HepG2 (cell line): ENCODE measurements at regions not wholly inside any gene's neighbourhood (a gene's known extent, or its start where the extent isn't known, plus 50 kb on each side); places are given as distances from the start of the nearest gene placed in this dataset.

Source experiments
- ATAC-seq: fragments of 200-7000 bp; cut with Tn5 transposase; 3 replicates; pipeline ENCODE4 v1.9.1; 2020; ENCODE audit warnings: mild to moderate bottlenecking, moderate library complexity
- BruUV-seq: library from RNA; stranded (reverse); fragments of 400-500 nt; replicated peaks from 2 replicates; lab custom pipeline; 2021; lab: Mats Ljungman, UMichigan
- CTCF ChIA-PET: fragments of 300-600 bp; formaldehyde crosslinking; extraction: SDS; loops from one replicate; lab custom pipeline; 2021; ENCODE audit warnings: low total read pairs, inconsistent platforms, low intra/inter-chr PET ratio; lab: Yijun Ruan, JAX
- POLR2A ChIA-PET: fragments of 350-600 bp; sonication (Branson Sonifier 250); formaldehyde crosslinking; loops from one replicate; lab custom pipeline; 2020; ENCODE audit warnings: antibody characterized with exemption, inconsistent platforms; lab: Yijun Ruan, JAX
- DNase-seq: peaks from one replicate; pipeline ENCODE4 v3.0.0-alpha.2; 2015; ENCODE audit warnings: low spot score
- FAIRE-seq: peaks from 3 replicates; lab custom pipeline; 2011; peaks lifted over from hg19 to GRCh38; lab: Jason Lieb, UNC
- H2AFZ ChIP-seq: one replicate; pipeline ENCODE4 v1.6.1; 2011; ENCODE audit warnings: low read length, inconsistent platforms
- H3K27ac ChIP-seq: fragments of 300-600 bp; 3 replicates; pipeline ENCODE4 v1.8.0; 2011; ENCODE audit warnings: mixed run types, mild to moderate bottlenecking, mixed read lengths, low read length, inconsistent platforms; ENCODE audit not compliant: insufficient read depth; ENCODE audit errors: extremely low read length
- H3K27me3 ChIP-seq, 2 experiments: fragments of 200-600 bp in 1 of 2; 2 replicates in 1 of 2; 3 replicates in 1 of 2; pipeline versions ENCODE4 v1.6.0 to v1.8.0; 2011; ENCODE audit warnings: low read length in 2 of 2, mild to moderate bottlenecking in 2 of 2, moderate library complexity in 2 of 2, inconsistent platforms in 1 of 2; ENCODE audit not compliant: insufficient read depth in 2 of 2, control insufficient read depth in 1 of 2
- H3K36me3 ChIP-seq, 2 experiments: fragments of 200-600 bp in 1 of 2; replicated peaks in 1 of 2; 2 replicates in 1 of 2; 3 replicates in 1 of 2; pipeline versions ENCODE4 v1.5.1 to v1.8.0; 2011; ENCODE audit warnings: low read length in 2 of 2, inconsistent platforms in 1 of 2; ENCODE audit not compliant: insufficient read depth in 2 of 2, control insufficient read depth in 1 of 2
- H3K4me1 ChIP-seq: 2 replicates; pipeline ENCODE4 v1.5.1; 2012; ENCODE audit warnings: low read length, inconsistent platforms; ENCODE audit not compliant: insufficient read depth
- H3K4me2 ChIP-seq: 2 replicates; pipeline ENCODE4 v1.6.0; 2011; ENCODE audit warnings: low read depth, low read length, inconsistent platforms
- H3K4me3 ChIP-seq, 3 experiments: fragments of 200-600 bp in 1 of 3; sonication (generic), shearing (Covaris generic) in 1 of 3; replicated peaks in 1 of 3; 2 replicates each; pipeline ENCODE4 v1.5.1; 2011 to 2016; ENCODE audit warnings: low read length in 3 of 3, inconsistent platforms in 2 of 3, low read depth in 2 of 3, mild to moderate bottlenecking in 2 of 3, control low read depth in 1 of 3, mixed read lengths in 1 of 3; ENCODE audit not compliant: insufficient read depth in 1 of 3
- H3K79me2 ChIP-seq: one replicate; pipeline ENCODE4 v1.6.1; 2011; ENCODE audit warnings: low read length, inconsistent platforms; ENCODE audit not compliant: insufficient read depth
- H3K9ac ChIP-seq: 2 replicates; pipeline ENCODE4 v1.6.0; 2011; ENCODE audit warnings: mild to moderate bottlenecking, low read depth, low read length, inconsistent platforms; ENCODE audit not compliant: insufficient read depth
- H3K9me3 ChIP-seq: 2 replicates; pipeline ENCODE4 v1.5.1; 2012; ENCODE audit warnings: mild to moderate bottlenecking, low read length
- H4K20me1 ChIP-seq: 2 replicates; pipeline ENCODE4 v1.6.0; 2011; ENCODE audit warnings: inconsistent platforms, mild to moderate bottlenecking, low read length, moderate library complexity; ENCODE audit not compliant: insufficient read depth
- BCL6 ChIP-seq: IDR thresholded peaks from 2 replicates; pipeline ENCODE4 v1.6.1; 2016; ENCODE audit warnings: missing genetic modification reagents, missing compliant biosample characterization
- CEBPB ChIP-seq: IDR thresholded peaks from 2 replicates; pipeline ENCODE4 v1.6.1; 2011; ENCODE audit warnings: low read depth, low read length, improper control_type of control experiment, borderline replicate concordance
- CEBPG ChIP-seq: IDR thresholded peaks from 2 replicates; pipeline ENCODE4 v1.6.1; 2016
- DPF2 ChIP-seq: sonication (generic); formaldehyde crosslinking; IDR thresholded peaks from 2 replicates; pipeline ENCODE4 v1.4.0; 2020; ENCODE audit warnings: mild to moderate bottlenecking, low read depth, missing genetic modification reagents, borderline replicate concordance
- GATAD2A ChIP-seq: IDR thresholded peaks from 2 replicates; pipeline ENCODE4 v1.6.1; 2016
- HNRNPH1 ChIP-seq: fragments of 200-400 bp; formaldehyde crosslinking; optimal IDR thresholded peaks from 2 replicates; pipeline ENCODE3; 2017; ENCODE audit warnings: mild to moderate bottlenecking, low read depth, low read length
- MIER2 ChIP-seq: IDR thresholded peaks from 2 replicates; pipeline ENCODE4 v1.6.1; 2016; ENCODE audit warnings: missing biosample characterization, missing genetic modification reagents
- RARA ChIP-seq: IDR thresholded peaks from 2 replicates; pipeline ENCODE4 v1.6.1; 2016; ENCODE audit warnings: missing genetic modification reagents, missing compliant biosample characterization
- RBFOX2 ChIP-seq: fragments of 200-400 bp; formaldehyde crosslinking; IDR thresholded peaks from 2 replicates; pipeline ENCODE4 v1.6.1; 2017; ENCODE audit warnings: low read depth, mild to moderate bottlenecking, low read length
- RXRA ChIP-seq: sonication (generic); formaldehyde crosslinking; IDR thresholded peaks from 2 replicates; pipeline ENCODE4 v1.5.1; 2020; ENCODE audit warnings: missing genetic modification reagents
- SIX4 ChIP-seq: sonication (generic); formaldehyde crosslinking; IDR thresholded peaks from 2 replicates; pipeline ENCODE4 v1.4.0; 2020; ENCODE audit warnings: missing genetic modification reagents
- SOX13 ChIP-seq, 3 experiments: fragments of 450-650 bp in 1 of 3; sonication (generic) in 1 of 3; formaldehyde crosslinking in 1 of 3; IDR thresholded peaks in 2 of 3; conservative IDR thresholded peaks in 1 of 3; 2 replicates each; pipeline versions ENCODE4 v1.5.0 to v1.6.1; 2016 to 2020; ENCODE audit warnings: antibody characterized with exemption in 1 of 3, mild to moderate bottlenecking in 1 of 3, missing compliant biosample characterization in 1 of 3, missing genetic modification reagents in 1 of 3, moderate library complexity in 1 of 3
- SOX6 ChIP-seq, 2 experiments: fragments of 450-650 bp in 1 of 2; sonication (generic) in 1 of 2; formaldehyde crosslinking in 1 of 2; IDR thresholded peaks; 2 replicates each; pipeline versions ENCODE4 v1.4.0 to v1.6.1; 2017 to 2020; ENCODE audit warnings: antibody characterized with exemption in 1 of 2, mild to moderate bottlenecking in 1 of 2, missing genetic modification reagents in 1 of 2
- ZNF337 ChIP-seq: sonication (generic); formaldehyde crosslinking; IDR thresholded peaks from 2 replicates; pipeline ENCODE4 v1.5.1; 2020; ENCODE audit warnings: missing genetic modification reagents, low read depth, mild to moderate bottlenecking, borderline replicate concordance
- WGBS: methylation state at CpG from one replicate; pipeline ENCODE4 v1.1.6; 2017; ENCODE audit warnings: low lambda C conversion rate; 5-methylcytosine and 5-hydroxymethylcytosine counted together
- in situ Hi-C: cut with HindIII; loops from 2 replicates; pipeline ENCODE4 v1.10.0; 2017; ENCODE audit warnings: low pct_unique_long_range_greater_than_20kb; ENCODE audit not compliant: extremely low pct_ligation_motif_present
- intact Hi-C: fragments of 100-400 bp; cut with micrococcal nuclease; formaldehyde crosslinking; loops from one replicate; pipeline ENCODE4 v1.10.0; 2022; ENCODE audit not compliant: unreplicated experiment
- TF ChIP-seq, protein P1 (sequence below): sonication (generic); formaldehyde crosslinking; IDR thresholded peaks from 2 replicates; pipeline ENCODE4 v1.4.0; 2020; ENCODE audit warnings: missing genetic modification reagents

DNA sequence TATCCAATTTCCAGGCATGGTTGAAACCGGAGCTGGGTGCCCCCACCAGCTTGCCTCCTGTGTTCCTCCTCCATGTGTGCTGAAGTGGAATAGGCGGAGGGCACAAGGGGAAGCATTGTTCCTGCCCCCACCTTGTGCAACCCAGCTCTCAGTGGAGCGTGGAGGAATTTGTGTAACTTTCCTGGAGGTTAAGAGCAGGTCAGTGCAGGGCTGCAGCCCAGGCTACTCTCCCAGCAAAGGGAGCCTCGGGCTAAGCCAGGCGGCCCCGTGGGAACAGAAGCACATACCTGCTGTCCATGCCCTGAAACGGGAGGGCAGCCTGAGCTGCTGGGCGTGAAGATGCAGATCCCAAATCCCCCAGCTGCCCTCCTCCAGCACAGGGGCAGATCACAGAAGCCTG lies 158.8 kb upstream of the LHX1 start:
- FAIRE-seq (no peak), DNase-seq (peak; percentile 71)
- H2AFZ ChIP-seq = no peak overlapping the region
- no peaks in the 10 kb centered on the region for H3K36me3 ChIP-seq
- POLR2A ChIA-PET = no interaction called here
- peak; percentile 63 for TF ChIP-seq RARA (CRISPR knock-in tag)
- TF ChIP-seq RXRA (CRISPR knock-in tag) = peak; percentile 75
- peak; percentile 60; the same call in 1 of the 2 replicates for TF ChIP-seq CEBPB
- TF ChIP-seq SIX4 (CRISPR knock-in tag) = peak; percentile 74; the same call in 1 of the 2 replicates
- peak; percentile 90 for TF ChIP-seq BCL6 (CRISPR knock-in tag)
- TF ChIP-seq RBFOX2 = no peak
- TF ChIP-seq ZNF337 (CRISPR knock-in tag) = no peak
- TF ChIP-seq MIER2 (CRISPR knock-in tag) = peak; percentile 33; the same call in 1 of the 2 replicates
- 0 out of 2 replicates have a peak, but pooled peaks have one; percentile 15 for TF ChIP-seq GATAD2A (CRISPR knock-in tag)
- TF ChIP-seq, protein P1, sequence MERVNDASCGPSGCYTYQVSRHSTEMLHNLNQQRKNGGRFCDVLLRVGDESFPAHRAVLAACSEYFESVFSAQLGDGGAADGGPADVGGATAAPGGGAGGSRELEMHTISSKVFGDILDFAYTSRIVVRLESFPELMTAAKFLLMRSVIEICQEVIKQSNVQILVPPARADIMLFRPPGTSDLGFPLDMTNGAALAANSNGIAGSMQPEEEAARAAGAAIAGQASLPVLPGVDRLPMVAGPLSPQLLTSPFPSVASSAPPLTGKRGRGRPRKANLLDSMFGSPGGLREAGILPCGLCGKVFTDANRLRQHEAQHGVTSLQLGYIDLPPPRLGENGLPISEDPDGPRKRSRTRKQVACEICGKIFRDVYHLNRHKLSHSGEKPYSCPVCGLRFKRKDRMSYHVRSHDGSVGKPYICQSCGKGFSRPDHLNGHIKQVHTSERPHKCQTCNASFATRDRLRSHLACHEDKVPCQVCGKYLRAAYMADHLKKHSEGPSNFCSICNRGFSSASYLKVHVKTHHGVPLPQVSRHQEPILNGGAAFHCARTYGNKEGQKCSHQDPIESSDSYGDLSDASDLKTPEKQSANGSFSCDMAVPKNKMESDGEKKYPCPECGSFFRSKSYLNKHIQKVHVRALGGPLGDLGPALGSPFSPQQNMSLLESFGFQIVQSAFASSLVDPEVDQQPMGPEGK (CRISPR knock-in tag) = peak; percentile 88
- TF ChIP-seq SOX13 (IDR thresholded peaks at IDR 0.05) = no peak
- TF ChIP-seq SOX13 (CRISPR knock-in tag; conservative IDR thresholded peaks at IDR 0.05 in 1 of 2, IDR thresholded peaks at IDR 0.05 in 1 of 2) = peak in 1 of 2 experiments; percentile 58; a peak in 2 of 4 replicates
- TF ChIP-seq SOX6 (IDR thresholded peaks at IDR 0.05) = no peak
- TF ChIP-seq SOX6 (CRISPR knock-in tag; IDR thresholded peaks at IDR 0.05) = 0 out of 2 replicates have a peak, but pooled peaks have one; percentile 16
- no peak for TF ChIP-seq HNRNPH1
- TF ChIP-seq CEBPG (CRISPR knock-in tag) = peak; percentile 43; the same call in 1 of the 2 replicates
- no peak for TF ChIP-seq DPF2
- TF ChIP-seq, all 625 proteins: peak for 11
- WGBS = 2% methylated on average over 7 of the region's 8 CpGs
- Histone ChIP-seq H3K9me3 (no peaks in the 10 kb centered on the region), H3K4me1 (peaks cover 11% of the 10 kb centered on the region), H3K9ac (no peak overlapping the region), H3K79me2 (no peaks in the 10 kb centered on the region), H3K27ac (no peak overlapping the region), H3K27me3 (peaks cover 0 to 4% of the 10 kb centered on the region in 2 experiments; a peak in 1 of 5 replicates), H3K4me2 (no peak overlapping the region; the same call in 1 of the 2 replicates), H3K4me3 (no peak overlapping the region), H4K20me1 (no peaks in the 10 kb centered on the region)
- in situ Hi-C loops (no loop called here), intact Hi-C loops (no loop called here)
- BruUV-seq = no TSS peak
- peak; percentile 82 for ATAC-seq
- CTCF ChIA-PET = no interaction called here
